Neural progenitor cell (in vitro differentiated cells): ENCODE measurements at regions not wholly inside any gene's neighbourhood (a gene's known extent, or its start where the extent isn't known, plus 50 kb on each side); places are given as distances from the start of the nearest gene placed in this dataset.

Experiments used
- CTCF ChIP-seq: fragments of 200-600 bp; sonication (generic); IDR thresholded peaks from 2 replicates; pipeline ENCODE4 v1.5.1; 2017; ENCODE audit warnings: antibody characterized with exemption, mild to moderate bottlenecking
- EZH2 ChIP-seq: fragments of 200-600 bp; sonication (generic); IDR thresholded peaks from 2 replicates; pipeline ENCODE4 v1.6.1; 2017; ENCODE audit warnings: antibody characterized with exemption, mild to moderate bottlenecking, moderate library complexity
- EZH2phosphoT487 ChIP-seq: fragments of 200-600 bp; sonication (generic); IDR thresholded peaks from 2 replicates; pipeline ENCODE4 v1.6.1; 2017; ENCODE audit warnings: antibody characterized with exemption

- TF ChIP-seq CTCF (no peak), EZH2 (no peak), EZH2phosphoT487 (no peak)
Observed at GRCh38 chr15:93188236-93188635, 99.2 kb upstream of the RGMA start.
